Thoracic aorta (tissue), 2 donors: ENCODE measurements at regions not wholly inside any gene's neighbourhood (a gene's known extent, or its start where the extent isn't known, plus 50 kb on each side); places are given as distances from the start of the nearest gene placed in this dataset.

Experiments used
- ATAC-seq: fragments of 150-250 bp; one replicate; pipeline ENCODE4 v1.8.0; 2017; ENCODE audit warnings: low read depth; ENCODE audit not compliant: insufficient number of reproducible peaks, low FRiP score
- DNase-seq: peaks from one replicate; pipeline ENCODE4 v3.0.0-alpha.2; 2020; ENCODE audit warnings: low spot score
- H3K27ac ChIP-seq, 2 donors: fragments of 200-600 bp; sonication (generic); 1 replicate in 1 of 2; 2 replicates in 1 of 2; pipeline ENCODE4 v1.5.1; 2016; ENCODE audit warnings: mild to moderate bottlenecking in 2 of 2, moderate library complexity in 2 of 2
- H3K27me3 ChIP-seq: fragments of 200-600 bp; sonication (generic); replicated peaks from 2 replicates; pipeline ENCODE4 v1.6.0; 2016; ENCODE audit warnings: mild to moderate bottlenecking; ENCODE audit not compliant: insufficient read depth
- H3K36me3 ChIP-seq: fragments of 200-600 bp; sonication (generic); one replicate; pipeline ENCODE4 v1.5.1; 2016
- H3K4me1 ChIP-seq, 2 donors: fragments of 200-600 bp; sonication (generic); 1 replicate in 1 of 2; 2 replicates in 1 of 2; pipeline versions ENCODE4 v1.5.1 to v1.6.0; 2016; ENCODE audit warnings: low read depth in 2 of 2, mild to moderate bottlenecking in 1 of 2; ENCODE audit not compliant: control insufficient read depth in 1 of 2
- H3K4me3 ChIP-seq: fragments of 200-600 bp; sonication (generic); 2 replicates; pipeline ENCODE4 v1.5.1; 2016; ENCODE audit warnings: mild to moderate bottlenecking
- H3K9me3 ChIP-seq: fragments of 200-600 bp; sonication (generic); 2 replicates; pipeline ENCODE4 v1.5.1; 2016
- TF ChIP-seq, protein P1 (sequence below): fragments of 200-600 bp; sonication (generic); IDR thresholded peaks from one replicate; pipeline ENCODE4 v1.5.1; 2019; ENCODE audit warnings: antibody characterized with exemption

DNA sequence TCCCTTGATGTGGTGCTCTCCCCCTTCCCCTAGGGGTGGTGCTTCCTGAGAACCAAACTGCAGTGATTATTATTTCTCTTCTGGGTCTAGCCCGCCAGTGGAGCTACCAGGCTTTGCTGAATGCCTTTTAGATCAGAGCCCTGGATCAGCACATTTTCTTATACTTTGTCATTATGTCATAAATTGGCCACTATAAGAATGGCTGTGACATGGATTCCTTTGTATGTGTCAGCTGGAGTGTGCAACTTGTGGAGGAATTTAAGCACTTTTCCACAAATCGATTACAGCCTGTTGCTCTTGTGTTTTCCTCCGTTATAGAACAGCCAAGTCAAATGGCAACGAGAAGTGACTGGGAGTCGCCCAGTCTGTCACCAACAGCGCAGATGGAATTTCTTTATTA, 273.3 kb downstream of the DUSP10 start:
- DNase-seq: no peak
- Histone ChIP-seq H3K36me3 (no peaks in the 10 kb centered on the region), H3K4me3 (no peak overlapping the region), H3K27ac (no peak overlapping the region), H3K4me1 (no peaks in the 10 kb centered on the region), H3K9me3 (peaks cover 5% of the 10 kb centered on the region), H3K27me3 (no peaks in the 10 kb centered on the region)
- TF ChIP-seq, protein P1, sequence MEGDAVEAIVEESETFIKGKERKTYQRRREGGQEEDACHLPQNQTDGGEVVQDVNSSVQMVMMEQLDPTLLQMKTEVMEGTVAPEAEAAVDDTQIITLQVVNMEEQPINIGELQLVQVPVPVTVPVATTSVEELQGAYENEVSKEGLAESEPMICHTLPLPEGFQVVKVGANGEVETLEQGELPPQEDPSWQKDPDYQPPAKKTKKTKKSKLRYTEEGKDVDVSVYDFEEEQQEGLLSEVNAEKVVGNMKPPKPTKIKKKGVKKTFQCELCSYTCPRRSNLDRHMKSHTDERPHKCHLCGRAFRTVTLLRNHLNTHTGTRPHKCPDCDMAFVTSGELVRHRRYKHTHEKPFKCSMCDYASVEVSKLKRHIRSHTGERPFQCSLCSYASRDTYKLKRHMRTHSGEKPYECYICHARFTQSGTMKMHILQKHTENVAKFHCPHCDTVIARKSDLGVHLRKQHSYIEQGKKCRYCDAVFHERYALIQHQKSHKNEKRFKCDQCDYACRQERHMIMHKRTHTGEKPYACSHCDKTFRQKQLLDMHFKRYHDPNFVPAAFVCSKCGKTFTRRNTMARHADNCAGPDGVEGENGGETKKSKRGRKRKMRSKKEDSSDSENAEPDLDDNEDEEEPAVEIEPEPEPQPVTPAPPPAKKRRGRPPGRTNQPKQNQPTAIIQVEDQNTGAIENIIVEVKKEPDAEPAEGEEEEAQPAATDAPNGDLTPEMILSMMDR: no peak
- ATAC-seq: no peak

DNA sequence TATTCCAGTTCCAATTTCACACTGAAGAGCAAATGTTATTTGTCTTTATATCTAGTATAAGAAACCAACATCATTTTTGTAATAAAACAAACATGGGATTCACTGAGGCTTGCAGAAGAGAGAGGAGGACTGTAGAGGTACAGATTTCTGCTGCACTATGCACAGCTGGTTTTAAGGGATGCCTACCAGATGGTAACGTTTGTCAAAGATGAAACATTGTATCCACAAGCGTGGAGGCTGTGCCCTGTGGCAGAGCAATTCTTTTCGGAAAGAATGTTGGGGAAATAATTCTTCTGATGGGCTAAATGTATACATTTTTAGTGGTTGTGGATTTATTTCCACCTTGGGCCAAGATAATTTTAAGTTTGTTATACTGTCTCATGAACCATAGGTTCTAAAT, 272.4 kb downstream of the DUSP10 start:
- no peak for ATAC-seq
- no peaks in the 10 kb centered on the region for H3K36me3 ChIP-seq
- TF ChIP-seq, protein P1: no peak

DNA sequence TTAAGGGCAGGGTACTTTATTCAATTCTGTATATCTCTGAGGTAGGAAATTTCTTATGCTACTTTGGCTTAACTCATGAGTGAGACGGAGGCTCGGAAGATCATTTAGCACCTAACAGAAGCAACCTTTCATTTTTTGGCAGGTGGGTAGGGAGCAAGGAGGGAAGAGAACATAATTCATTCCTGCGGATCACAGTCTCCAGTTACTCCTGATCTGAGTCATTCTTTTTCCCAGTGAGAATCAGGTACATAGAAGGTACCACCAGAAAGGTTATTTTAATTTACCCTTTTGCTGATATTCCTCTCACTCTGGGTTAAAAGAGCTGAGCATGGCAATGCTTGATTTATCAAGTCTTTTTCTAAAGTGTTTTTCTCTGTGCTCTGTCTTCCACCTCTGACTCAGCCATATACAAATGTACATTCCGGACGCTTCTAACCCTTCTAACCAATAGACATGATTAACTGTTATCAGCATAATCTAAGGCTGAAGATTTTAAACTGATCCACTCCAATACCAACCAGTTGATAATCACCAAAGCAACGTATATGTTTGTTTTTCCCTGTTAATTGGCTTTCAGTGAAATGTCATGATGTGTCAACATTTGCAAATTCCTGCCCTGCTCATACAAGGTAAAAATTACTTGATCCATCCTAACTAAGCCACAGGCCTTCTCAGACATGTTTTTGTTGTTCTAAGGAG, 271.7 kb downstream of the DUSP10 start:
- TF ChIP-seq, protein P1: no peak
- no peak overlapping the region for H3K4me3 ChIP-seq
- peaks cover 5% of the 10 kb centered on the region for H3K9me3 ChIP-seq
- ATAC-seq (no peak), DNase-seq (no peak)
- no peaks in the 10 kb centered on the region for H3K36me3 ChIP-seq
- no peaks in the 10 kb centered on the region for H3K27me3 ChIP-seq
- no peaks in the 10 kb centered on the region for H3K4me1 ChIP-seq
- H3K27ac ChIP-seq: no peak overlapping the region

More for the DNA sequence above, 272.4 kb downstream of the DUSP10 start:
- Histone ChIP-seq H3K27ac (no peak overlapping the region), H3K4me1 (no peaks in the 10 kb centered on the region), H3K27me3 (no peaks in the 10 kb centered on the region), H3K4me3 (no peak overlapping the region), H3K9me3 (peaks cover 5% of the 10 kb centered on the region)
- DNase-seq: no peak

DNA sequence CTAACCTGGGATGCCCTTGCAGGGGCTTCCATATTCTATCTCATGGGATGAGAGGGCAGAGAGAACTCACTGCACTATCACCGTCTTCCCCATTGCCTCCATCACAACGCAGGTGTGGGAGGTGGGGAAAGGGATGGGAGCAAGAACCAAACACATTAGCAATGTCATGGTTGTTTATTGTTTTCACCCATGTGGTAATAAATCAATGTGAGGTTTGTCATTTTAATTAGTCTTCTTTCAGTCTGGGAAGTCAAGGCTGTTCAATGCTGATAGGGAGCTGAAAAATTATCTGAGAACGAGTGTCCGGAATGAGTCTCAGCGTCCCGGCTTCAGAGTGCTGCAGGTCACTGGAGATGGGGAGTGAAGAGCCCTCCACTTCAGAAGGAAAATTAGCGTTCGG, 268.5 kb downstream of the DUSP10 start:
- ATAC-seq (no peak), DNase-seq (no peak)
- Histone ChIP-seq H3K27ac (no peak overlapping the region), H3K4me1 (no peaks in the 10 kb centered on the region), H3K9me3 (peaks cover under 1% of the 10 kb centered on the region), H3K36me3 (no peaks in the 10 kb centered on the region), H3K27me3 (no peaks in the 10 kb centered on the region), H3K4me3 (no peak overlapping the region)
- TF ChIP-seq, protein P1: no peak

DNA sequence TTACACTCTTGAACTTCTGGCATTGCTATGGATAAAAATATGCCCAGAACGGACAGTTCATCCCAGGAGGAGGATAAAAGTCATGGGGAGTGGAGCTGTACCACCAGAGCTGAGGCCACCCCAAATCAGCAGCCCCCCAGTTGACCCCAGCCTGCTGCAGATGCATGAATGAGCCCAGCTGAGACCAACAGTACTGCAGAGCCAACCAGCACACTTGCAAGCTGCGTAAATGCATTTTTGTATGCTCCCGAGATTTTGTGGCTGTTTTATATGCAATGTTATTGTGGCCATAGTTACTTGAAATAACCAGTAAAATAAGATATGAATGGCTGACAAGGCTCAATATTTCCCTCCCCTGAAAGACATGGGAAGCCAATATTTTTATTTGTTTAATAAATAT, 264.6 kb downstream of the DUSP10 start:
- no peaks in the 10 kb centered on the region for H3K36me3 ChIP-seq
- no peaks in the 10 kb centered on the region for H3K27me3 ChIP-seq
- H3K4me1 ChIP-seq: no peaks in the 10 kb centered on the region
- no peak for ATAC-seq
- TF ChIP-seq, protein P1: no peak
- no peaks in the 10 kb centered on the region for H3K9me3 ChIP-seq
- no peak overlapping the region for H3K4me3 ChIP-seq
- DNase-seq: no peak
- no peak overlapping the region for H3K27ac ChIP-seq
